Type B pancreatic cell (in vitro differentiated cells): ENCODE measurements at regions not wholly inside any gene's neighbourhood (a gene's known extent, or its start where the extent isn't known, plus 50 kb on each side); places are given as distances from the start of the nearest gene placed in this dataset.
"Not testable (repeated sequence)": the region's sequence is repeated elsewhere in the genome, so short reads cannot be mapped to it uniquely, and the experiment has no call there.

Source experiments
- DNase-seq: peaks from one replicate; pipeline ENCODE4 v3.0.0; 2021; ENCODE audit warnings: mixed read lengths; ENCODE audit not compliant: unreplicated experiment; ENCODE audit errors: extremely low spot score
- H3K27ac Mint-ChIP-seq: 2 replicates; pipeline ENCODE4 v1.8.0; 2021; ENCODE audit warnings: mild to moderate bottlenecking, mixed read lengths
- H3K27me3 Mint-ChIP-seq: 2 replicates; pipeline ENCODE4 v1.8.0; 2021; ENCODE audit warnings: mixed read lengths
- H3K36me3 Mint-ChIP-seq: 2 replicates; pipeline ENCODE4 v1.8.0; 2021; ENCODE audit warnings: mixed read lengths
- H3K4me1 Mint-ChIP-seq: one replicate; pipeline ENCODE4 v1.8.0; 2021; ENCODE audit warnings: mixed read lengths; ENCODE audit not compliant: unreplicated experiment
- H3K4me3 Mint-ChIP-seq: 2 replicates; pipeline ENCODE4 v1.8.0; 2021; ENCODE audit warnings: mild to moderate bottlenecking, mixed read lengths
- H3K9me3 Mint-ChIP-seq: 2 replicates; pipeline ENCODE4 v1.8.0; 2021; ENCODE audit warnings: mixed read lengths
- TF ChIP-seq, protein P1 (sequence below): fragments of 200-600 bp; sonication (generic); conservative IDR thresholded peaks from 2 replicates; pipeline ENCODE4 v1.5.0; 2021; ENCODE audit warnings: antibody characterized with exemption, mild to moderate bottlenecking

DNA sequence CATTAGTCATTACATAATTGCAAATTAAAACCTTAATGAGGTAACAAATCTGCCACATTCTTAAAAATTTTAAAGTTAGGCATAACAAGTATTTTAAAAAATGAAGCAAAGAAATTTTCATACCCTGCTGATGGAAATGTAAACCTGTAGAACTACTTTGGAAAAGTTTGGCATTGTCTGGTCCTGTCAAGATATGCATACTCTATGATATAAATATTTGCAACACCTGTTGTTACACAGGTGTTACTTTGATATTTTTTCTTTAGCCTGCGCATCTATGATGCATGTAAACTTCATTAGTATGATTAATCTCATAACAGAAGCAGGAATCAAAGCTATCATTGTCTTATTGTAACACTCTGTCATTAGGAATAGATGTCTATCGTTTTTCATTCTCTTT, 634.3 kb downstream of the TRIB2 start:
- no peaks in the 10 kb centered on the region for H3K36me3 Mint-ChIP-seq
- no peak overlapping the region for H3K27ac Mint-ChIP-seq
- H3K4me1 Mint-ChIP-seq: no peaks in the 10 kb centered on the region
- no peak for DNase-seq
- H3K27me3 Mint-ChIP-seq: no peaks in the 10 kb centered on the region
- H3K9me3 Mint-ChIP-seq: no peaks in the 10 kb centered on the region
- H3K4me3 Mint-ChIP-seq: no peak overlapping the region
- TF ChIP-seq, protein P1, sequence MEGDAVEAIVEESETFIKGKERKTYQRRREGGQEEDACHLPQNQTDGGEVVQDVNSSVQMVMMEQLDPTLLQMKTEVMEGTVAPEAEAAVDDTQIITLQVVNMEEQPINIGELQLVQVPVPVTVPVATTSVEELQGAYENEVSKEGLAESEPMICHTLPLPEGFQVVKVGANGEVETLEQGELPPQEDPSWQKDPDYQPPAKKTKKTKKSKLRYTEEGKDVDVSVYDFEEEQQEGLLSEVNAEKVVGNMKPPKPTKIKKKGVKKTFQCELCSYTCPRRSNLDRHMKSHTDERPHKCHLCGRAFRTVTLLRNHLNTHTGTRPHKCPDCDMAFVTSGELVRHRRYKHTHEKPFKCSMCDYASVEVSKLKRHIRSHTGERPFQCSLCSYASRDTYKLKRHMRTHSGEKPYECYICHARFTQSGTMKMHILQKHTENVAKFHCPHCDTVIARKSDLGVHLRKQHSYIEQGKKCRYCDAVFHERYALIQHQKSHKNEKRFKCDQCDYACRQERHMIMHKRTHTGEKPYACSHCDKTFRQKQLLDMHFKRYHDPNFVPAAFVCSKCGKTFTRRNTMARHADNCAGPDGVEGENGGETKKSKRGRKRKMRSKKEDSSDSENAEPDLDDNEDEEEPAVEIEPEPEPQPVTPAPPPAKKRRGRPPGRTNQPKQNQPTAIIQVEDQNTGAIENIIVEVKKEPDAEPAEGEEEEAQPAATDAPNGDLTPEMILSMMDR: no peak

DNA sequence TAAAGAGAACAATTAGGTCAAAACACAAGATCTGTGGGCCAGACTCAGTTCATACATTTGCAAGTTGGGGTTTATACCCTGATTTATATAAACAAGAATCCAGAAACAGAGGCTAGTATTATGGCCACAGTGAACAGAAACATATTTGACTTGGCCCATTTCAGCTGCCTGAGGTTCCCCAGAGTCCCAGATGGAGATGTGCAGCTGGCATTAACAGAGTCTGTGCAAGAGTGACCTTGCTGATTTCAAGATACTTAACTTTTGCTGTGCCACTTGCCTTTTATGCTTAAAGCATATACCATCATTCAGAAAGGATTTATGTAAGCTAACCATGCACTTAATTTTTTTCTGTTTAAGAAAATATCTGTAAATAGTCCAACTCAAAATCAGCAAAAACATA, 636.3 kb downstream of the TRIB2 start:
- Mint-ChIP-seq H3K4me1 (no peaks in the 10 kb centered on the region), H3K4me3 (no peak overlapping the region), H3K9me3 (no peaks in the 10 kb centered on the region), H3K27me3 (no peaks in the 10 kb centered on the region), H3K27ac (no peak overlapping the region), H3K36me3 (no peaks in the 10 kb centered on the region)
- TF ChIP-seq, protein P1: no peak
- DNase-seq: no peak

DNA sequence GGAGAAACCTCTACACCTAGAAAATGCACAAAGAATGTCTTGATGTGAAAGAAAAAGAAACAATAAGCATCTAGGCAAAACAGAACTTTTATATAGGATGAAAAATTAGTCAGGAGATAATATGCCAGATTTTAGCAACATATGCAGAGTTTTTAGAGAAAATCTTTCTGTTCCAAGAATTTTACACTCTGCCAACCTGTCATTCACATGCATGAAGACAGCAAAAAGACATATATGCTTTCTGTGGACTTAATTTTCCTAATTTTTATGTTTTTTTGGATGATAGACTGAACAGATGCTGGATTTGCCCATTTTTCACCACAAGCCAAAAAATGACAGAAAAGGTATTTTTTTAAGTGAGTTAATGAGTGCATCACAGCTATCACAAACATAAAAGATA, 637.3 kb downstream of the TRIB2 start:
- no peaks in the 10 kb centered on the region for H3K27me3 Mint-ChIP-seq
- H3K4me3 Mint-ChIP-seq: no peak overlapping the region

DNA sequence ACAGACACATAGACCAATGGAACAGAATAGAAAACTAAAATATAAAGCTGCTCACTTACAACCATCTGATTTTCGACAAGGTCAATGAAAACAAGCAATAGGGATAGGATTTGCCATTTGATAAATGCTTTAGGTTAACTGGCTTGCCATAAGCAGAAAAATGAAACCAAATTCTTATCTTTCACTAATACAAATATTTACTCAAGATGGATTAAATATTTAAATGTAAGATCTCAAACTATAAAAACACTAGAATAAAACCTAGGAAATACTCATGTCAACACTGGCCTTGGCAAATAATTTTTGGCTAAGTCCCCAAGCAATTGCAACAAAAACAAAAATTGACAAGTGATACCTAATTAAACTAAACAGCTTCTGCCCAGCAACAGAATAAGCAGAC, 665.2 kb downstream of the TRIB2 start:
- not testable (repeated sequence) for H3K9me3 Mint-ChIP-seq, H3K36me3 Mint-ChIP-seq, H3K4me3 Mint-ChIP-seq, H3K4me1 Mint-ChIP-seq, DNase-seq, H3K27ac Mint-ChIP-seq, H3K27me3 Mint-ChIP-seq

More for the DNA sequence above, 637.3 kb downstream of the TRIB2 start:
- Mint-ChIP-seq H3K36me3 (no peaks in the 10 kb centered on the region), H3K9me3 (no peaks in the 10 kb centered on the region), H3K4me1 (no peaks in the 10 kb centered on the region), H3K27ac (no peak overlapping the region)
- no peak for DNase-seq
- TF ChIP-seq, protein P1: no peak

DNA sequence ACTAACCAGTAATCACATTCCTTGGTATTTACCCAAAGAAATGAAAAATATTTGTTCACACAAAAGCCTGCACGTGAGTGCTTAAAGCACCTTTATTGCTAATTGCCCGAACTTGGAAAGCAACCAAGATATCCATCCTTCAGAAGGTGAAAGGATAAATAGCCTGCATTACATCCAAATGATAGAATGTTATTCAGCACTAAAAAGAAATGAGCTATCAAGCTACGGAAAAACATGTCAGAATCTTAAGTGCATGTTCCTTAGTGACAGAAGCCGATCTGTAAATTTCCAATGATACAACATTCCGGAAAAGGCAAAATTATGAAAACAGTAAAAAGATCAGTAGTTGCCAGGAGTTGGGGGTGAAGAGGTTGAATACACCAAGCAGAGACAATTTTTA, 672.4 kb downstream of the TRIB2 start:
- H3K27me3 Mint-ChIP-seq, H3K9me3 Mint-ChIP-seq, H3K4me3 Mint-ChIP-seq, H3K27ac Mint-ChIP-seq, H3K4me1 Mint-ChIP-seq, H3K36me3 Mint-ChIP-seq, DNase-seq: not testable (repeated sequence)

DNA sequence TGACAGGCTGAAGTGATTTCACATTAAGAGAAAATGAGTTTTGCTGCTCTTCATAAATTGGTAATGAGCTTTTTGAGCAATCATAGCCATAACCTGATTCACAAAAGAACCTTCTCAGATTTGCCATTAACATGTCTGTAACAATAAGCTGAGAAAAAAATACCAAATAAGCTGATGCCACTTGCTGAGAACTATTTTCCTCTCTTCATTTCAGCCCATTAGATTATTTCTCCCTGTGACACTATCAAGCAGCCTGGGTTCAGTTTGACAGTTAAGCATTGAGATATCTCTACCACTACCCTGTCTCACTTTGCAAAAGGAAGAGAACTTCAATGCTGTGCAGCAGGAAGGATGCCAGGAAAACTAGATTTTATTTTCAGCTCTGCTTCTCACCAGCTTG, 673.9 kb downstream of the TRIB2 start:
- Mint-ChIP-seq H3K27me3 (no peaks in the 10 kb centered on the region), H3K27ac (no peak overlapping the region), H3K36me3 (no peaks in the 10 kb centered on the region)

DNA sequence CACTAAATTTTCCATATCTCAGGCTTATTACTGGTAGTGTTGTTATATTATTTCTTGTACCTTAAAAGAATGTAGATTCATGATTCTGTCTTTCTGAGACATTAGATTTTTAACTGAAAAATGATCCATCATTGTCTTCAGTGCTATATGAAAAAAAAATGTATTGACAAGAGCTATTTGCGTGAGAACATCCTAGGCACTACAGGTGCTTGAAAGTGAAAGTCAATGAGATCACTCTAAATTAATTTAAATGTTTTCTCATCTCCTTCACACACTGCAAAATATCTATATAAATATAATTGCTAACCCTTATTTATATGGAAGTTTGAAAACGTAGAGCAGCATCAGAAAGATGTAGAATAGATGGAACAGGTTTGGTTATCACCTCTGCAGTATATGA, 684.6 kb downstream of the TRIB2 start:
- TF ChIP-seq, protein P1: no peak
- Mint-ChIP-seq H3K27ac (no peak overlapping the region), H3K36me3 (no peaks in the 10 kb centered on the region)

More for the DNA sequence above, 673.9 kb downstream of the TRIB2 start:
- Mint-ChIP-seq H3K4me1 (no peaks in the 10 kb centered on the region), H3K4me3 (no peak overlapping the region), H3K9me3 (no peaks in the 10 kb centered on the region)
- no peak for DNase-seq
- TF ChIP-seq, protein P1: no peak

More for the DNA sequence above, 684.6 kb downstream of the TRIB2 start:
- Mint-ChIP-seq H3K9me3 (peaks cover 5% of the 10 kb centered on the region), H3K27me3 (no peaks in the 10 kb centered on the region), H3K4me3 (no peak overlapping the region), H3K4me1 (no peaks in the 10 kb centered on the region)
- no peak for DNase-seq
